Astrocyte (in vitro differentiated cells and primary cell): ENCODE measurements at regions not wholly inside any gene's neighbourhood (a gene's known extent, or its start where the extent isn't known, plus 50 kb on each side); places are given as distances from the start of the nearest gene placed in this dataset.

Experiments
- CTCF ChIP-seq: IDR thresholded peaks from 2 replicates; pipeline ENCODE4 v1.5.1; 2011; ENCODE audit warnings: low read depth, mild to moderate bottlenecking, inconsistent platforms, low read length, moderate library complexity; ENCODE audit not compliant: insufficient read depth
- EZH2 ChIP-seq: IDR thresholded peaks from 2 replicates; pipeline ENCODE4 v1.6.1; 2012; ENCODE audit warnings: mild to moderate bottlenecking, low read length, inconsistent platforms; ENCODE audit not compliant: insufficient read depth

- TF ChIP-seq CTCF (no peak), EZH2 (no peak)
Observed at GRCh38 chr14:94965551-94966313, 191.6 kb downstream of the DICER1 start.
